ENCODE measurements at regions not wholly inside any gene's neighbourhood (a gene's known extent, or its start where the extent isn't known, plus 50 kb on each side); places are given as distances from the start of the nearest gene placed in this dataset.
A peak's percentile ranks its signal among the peaks of the same experiment; 100 is the strongest.

DNA sequence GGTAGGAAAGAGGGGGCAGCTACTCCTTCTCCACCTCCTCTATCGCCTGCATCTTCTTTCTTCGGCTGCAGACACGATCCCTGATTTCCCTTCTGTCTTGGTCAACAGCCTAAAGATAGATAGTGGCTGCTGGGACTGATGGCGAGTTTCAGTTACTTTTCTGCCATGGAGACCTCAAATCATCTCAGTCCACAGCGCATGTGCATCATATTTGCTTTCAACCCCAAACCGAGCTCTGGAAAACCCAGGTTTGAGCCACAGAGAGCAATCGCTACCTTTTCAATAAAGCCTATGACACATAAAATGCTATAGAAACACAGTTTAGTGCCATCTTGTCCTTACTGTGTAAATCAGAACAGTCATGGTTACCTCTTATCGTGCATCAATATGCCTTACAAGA, 142.9 kb upstream of the IRF2BP2 start:
- Histone ChIP-seq H3K9ac (ENCODE audit: extremely low read depth, insufficient read length, low read length) (no peak overlapping the region), H3K4me1 (ENCODE audit: insufficient read depth, low read length) (no peaks in the 10 kb centered on the region), H2BK15ac (ENCODE audit: low read depth, low read length) (no peak overlapping the region), H3K18ac (ENCODE audit: insufficient read length, low read depth, low read length) (no peak overlapping the region), H2BK5ac (ENCODE audit: insufficient read length, low read length) (no peak overlapping the region), H2BK20ac (ENCODE audit: low read depth, low read length, poor library complexity, severe bottlenecking) (no peak overlapping the region), H2AFZ (ENCODE audit: low read length) (no peak overlapping the region), H4K20me1 (ENCODE audit: control insufficient read depth, insufficient read depth, insufficient read length) (no peaks in the 10 kb centered on the region), H3K56ac (ENCODE audit: insufficient read length, low read depth, low read length) (no peak overlapping the region), H3K9me3 (ENCODE audit: control insufficient read depth, low read depth, low read length) (no peaks in the 10 kb centered on the region), H3K79me2 (ENCODE audit: insufficient read depth, low read length) (no peaks in the 10 kb centered on the region), H2AK5ac (ENCODE audit: insufficient read length, low read length) (no peak overlapping the region), H3K4me2 (ENCODE audit: insufficient read depth, insufficient read length, low read length) (no peak overlapping the region), H3K23me2 (ENCODE audit: insufficient read length, low read depth, low read length, poor library complexity, severe bottlenecking) (no peaks in the 10 kb centered on the region), H3T11ph (ENCODE audit: low read length) (no peak overlapping the region), H4K8ac (replicated peaks; ENCODE audit: insufficient read length, low read depth, low read length) (no peak overlapping the region), H2BK120ac (ENCODE audit: low read depth, low read length, poor library complexity, severe bottlenecking) (no peak overlapping the region), H3K14ac (ENCODE audit: insufficient read depth, low read length) (no peak overlapping the region), H2BK12ac (ENCODE audit: insufficient read length, low read depth, low read length) (no peak overlapping the region), H4K91ac (ENCODE audit: insufficient read length, low read depth, low read length) (no peak overlapping the region), H3K23ac (ENCODE audit: insufficient read length, low read depth, low read length) (no peak overlapping the region), H4K5ac (ENCODE audit: insufficient read length, low read depth, low read length) (no peak overlapping the region), H3K4ac (ENCODE audit: low read depth, low read length) (no peak overlapping the region), H3K27me3 (ENCODE audit: insufficient read depth, low read length) (no peaks in the 10 kb centered on the region), H3K79me1 (ENCODE audit: insufficient read depth, low read depth, low read length, poor library complexity, severe bottlenecking) (no peaks in the 10 kb centered on the region), H3K27ac (ENCODE audit: insufficient read length, low read depth, low read length) (no peak overlapping the region)
- peak overlapping the region in 1 of 3 experiments; percentile 54; a peak in 1 of 7 replicates for H3K27ac Mint-ChIP-seq
- H3K27me3 Mint-ChIP-seq (ENCODE audit: low read depth): peaks cover 2% of the 10 kb centered on the region; the same call in 1 of the 2 replicates
- no peak overlapping the region for H3K4me3 Mint-ChIP-seq
- TF ChIP-seq, protein P1, sequence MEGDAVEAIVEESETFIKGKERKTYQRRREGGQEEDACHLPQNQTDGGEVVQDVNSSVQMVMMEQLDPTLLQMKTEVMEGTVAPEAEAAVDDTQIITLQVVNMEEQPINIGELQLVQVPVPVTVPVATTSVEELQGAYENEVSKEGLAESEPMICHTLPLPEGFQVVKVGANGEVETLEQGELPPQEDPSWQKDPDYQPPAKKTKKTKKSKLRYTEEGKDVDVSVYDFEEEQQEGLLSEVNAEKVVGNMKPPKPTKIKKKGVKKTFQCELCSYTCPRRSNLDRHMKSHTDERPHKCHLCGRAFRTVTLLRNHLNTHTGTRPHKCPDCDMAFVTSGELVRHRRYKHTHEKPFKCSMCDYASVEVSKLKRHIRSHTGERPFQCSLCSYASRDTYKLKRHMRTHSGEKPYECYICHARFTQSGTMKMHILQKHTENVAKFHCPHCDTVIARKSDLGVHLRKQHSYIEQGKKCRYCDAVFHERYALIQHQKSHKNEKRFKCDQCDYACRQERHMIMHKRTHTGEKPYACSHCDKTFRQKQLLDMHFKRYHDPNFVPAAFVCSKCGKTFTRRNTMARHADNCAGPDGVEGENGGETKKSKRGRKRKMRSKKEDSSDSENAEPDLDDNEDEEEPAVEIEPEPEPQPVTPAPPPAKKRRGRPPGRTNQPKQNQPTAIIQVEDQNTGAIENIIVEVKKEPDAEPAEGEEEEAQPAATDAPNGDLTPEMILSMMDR (conservative IDR thresholded peaks at IDR 0.05): no peak
- no peaks in the 10 kb centered on the region for H3K9me3 Mint-ChIP-seq
- H3K4me1 Mint-ChIP-seq: peaks cover 8 to 9% of the 10 kb centered on the region in 2 experiments; a peak in 3 of 4 replicates
- no peak for DNase-seq
- WGBS (ENCODE audit: extremely low coverage, insufficient read length, low lambda C conversion rate): no CpG with 5 or more reads among the region's 8 CpGs
- H3K36me3 Mint-ChIP-seq (ENCODE audit: insufficient read depth in 1 of 3, low read depth in 3 of 3): no peaks in the 10 kb centered on the region

Data from H9 (cell line).